ENCODE measurements at regions not wholly inside any gene's neighbourhood (a gene's known extent, or its start where the extent isn't known, plus 50 kb on each side); places are given as distances from the start of the nearest gene placed in this dataset.

DNA sequence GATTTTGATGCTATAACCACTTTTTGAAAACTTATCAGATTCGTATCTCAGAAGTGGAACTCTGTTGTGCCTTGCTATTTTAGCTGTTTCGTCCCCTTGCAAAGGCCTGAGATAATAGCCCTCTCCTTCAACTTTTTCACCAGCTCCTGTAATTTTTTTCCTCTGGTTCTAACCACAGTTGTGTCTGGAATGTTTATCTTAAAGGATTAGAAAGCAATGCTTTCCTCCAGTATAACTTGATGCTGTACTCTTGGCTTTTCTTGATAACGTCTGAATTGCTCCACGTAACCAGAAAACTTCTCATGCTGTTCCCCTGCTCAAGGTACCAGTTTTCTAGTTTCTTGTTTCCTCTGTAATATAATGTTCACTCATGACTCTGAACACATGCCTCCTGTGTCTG is 209.4 kb downstream of the DTWD2 start:
- DNase-seq = no peak

DNA sequence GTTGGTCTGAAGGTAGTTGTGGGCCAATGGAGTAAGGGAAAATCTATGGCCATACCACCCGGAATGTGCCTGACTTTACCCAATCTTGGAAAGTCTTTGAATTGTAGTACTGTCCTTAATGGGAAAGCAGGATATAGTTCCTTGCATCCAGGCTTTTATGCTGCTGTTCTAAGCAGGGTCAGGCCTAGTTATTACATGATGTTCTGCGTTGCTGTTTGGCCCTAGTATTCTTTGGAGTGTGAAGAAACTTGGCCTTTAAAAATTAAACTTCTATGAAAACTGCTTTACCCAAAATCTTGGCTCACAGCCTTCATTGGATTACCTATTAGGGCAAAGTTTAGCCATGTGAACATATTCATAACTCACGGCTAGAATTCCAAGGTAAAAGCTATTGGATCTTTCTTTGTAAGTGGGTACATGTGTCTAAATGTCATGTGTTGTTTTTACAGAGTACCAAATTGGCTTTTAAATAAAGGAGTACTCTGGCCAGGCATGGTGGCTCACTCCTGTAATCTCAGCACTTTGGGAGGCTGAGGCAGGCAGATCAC is 211.1 kb downstream of the DTWD2 start:
- DNase-seq = no peak

DNA sequence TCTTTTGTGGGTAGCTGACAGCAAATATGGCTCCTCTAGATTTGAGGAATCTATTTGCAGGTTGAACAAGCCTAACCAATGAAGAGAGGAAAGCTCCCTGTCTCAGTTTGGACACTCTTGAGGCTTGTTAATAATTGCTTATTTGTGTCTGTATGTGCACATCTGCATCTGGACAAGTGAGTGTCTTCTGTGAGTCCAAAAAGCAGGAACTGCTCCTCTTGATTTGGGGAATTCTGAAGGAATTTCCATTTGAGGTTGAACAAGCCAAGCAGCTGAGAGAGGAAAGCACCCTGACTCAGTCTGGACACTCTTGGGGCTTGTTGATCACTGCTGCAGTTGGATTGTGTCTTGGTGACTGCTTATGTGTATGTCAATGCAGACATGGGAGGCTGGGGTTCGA is 211.6 kb downstream of the DTWD2 start:
- DNase-seq = no peak

DNA sequence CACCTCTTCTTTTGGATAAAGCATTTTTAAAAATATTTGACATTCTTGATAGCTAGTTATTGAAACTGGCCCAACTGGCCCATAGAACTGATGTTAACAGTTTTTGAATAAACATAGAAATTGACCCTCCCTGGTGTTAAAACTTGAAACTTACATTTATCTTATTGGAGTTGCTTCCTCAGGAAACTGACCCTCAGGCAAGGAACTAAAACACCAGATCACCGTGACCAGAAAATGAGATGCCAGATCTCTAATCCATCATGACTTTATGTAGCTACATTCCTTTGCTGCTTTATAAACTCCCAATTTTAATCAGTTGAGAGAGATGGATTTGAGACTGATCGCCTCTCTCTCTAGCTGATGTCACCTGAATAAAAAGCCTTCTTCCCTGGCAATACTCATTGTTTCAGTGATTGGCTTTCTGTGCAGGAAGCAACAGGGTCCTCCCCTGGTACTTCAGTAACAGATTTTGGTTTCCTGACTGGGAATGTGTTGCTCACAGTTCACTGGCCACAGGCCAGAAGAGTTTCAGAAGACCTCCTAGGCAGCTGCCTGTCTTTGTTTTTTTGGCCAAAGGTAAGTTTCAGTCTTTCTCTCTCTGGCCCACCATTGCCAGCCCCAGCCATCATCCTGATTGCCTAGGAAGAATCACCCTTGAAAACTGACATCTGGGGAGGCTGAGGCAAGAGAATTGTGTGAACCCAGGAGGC is 212.4 kb downstream of the DTWD2 start:
- no peak for DNase-seq

DNA sequence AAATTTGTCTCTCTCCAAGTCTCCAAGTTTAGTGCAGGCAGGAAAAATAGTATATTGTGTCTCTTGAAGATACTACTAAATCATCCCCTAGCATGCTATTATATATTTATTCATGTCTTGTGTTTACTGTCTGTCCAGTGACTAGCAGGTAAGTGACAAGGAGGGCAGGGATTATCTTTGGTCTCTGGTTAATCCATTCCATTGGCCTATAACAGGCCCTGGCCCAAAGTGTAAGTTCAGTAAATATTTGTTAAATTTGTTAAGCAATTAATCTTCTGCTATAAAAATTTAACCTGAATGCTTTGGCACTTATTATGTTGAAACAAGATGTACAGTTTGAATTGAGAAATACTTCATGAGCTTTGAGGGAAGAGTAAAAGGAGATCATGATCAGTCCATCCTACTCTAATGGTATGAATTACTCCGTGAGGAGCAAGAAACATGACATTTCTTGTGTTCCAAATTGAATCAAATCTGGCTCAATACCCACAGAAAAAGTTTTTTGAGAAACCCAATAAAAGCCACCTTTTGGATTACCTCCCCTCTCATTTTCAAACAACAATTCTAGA is 219.7 kb downstream of the DTWD2 start:
- DNase-seq = no peak

DNA sequence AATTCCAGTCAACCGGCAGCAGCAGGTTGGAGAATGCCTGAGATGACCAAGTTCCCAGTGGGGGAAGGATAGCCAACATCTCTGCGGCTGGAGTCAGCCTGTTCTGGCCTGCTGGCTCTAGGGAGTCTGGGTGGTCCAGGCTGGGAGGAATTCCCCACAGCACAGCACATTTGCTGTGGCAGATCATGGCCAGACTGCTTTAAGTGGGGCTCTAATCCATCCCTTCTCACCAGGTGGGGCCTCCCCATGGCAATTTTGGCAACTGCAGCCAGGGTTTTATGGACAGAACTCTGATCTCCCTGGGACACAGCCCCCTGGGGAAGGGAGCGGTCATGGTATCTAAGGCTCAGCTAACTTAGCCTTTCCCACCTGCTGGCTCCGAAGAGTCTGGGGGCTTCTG is 226.1 kb downstream of the DTWD2 start:
- DNase-seq = no peak

DNA sequence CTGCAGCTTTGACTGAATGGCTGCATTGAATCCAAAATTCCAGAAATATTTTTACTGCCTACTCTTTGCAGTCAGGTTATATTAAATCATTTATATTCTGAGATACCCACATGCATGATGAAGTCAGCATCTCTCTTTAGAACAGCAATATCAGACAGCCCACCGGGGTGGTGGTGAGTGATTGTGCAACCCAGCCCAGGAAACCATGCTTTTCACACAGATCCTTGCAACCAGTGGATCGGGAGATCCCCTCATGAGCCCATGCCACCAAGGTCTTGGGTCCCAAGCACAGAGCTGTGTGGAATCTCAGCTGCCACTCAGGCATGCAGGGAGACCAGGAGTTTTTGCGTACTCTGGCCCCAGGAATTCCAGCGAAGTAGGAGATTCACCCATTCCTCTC is 226.5 kb downstream of the DTWD2 start:
- no peak for DNase-seq

DNA sequence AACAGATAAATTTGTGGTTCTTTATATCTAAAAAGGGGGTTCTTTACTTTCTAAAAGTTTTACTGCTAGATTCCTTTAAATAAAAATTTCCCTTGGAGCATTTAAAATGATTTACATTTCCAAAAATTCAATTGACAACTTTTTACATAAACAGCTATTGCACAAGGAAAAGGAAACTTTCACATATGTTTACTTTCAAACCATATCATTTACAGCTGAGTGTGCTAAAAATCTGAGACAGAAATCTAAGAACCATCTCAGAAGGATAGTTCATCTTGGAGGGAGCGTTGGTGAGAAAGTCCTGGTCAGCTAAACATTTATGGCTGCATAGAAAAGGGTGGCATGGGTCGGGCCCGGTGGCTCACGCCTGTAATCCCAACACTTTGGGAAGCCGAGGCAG is 235.4 kb downstream of the DTWD2 start:
- DNase-seq = no peak

DNA sequence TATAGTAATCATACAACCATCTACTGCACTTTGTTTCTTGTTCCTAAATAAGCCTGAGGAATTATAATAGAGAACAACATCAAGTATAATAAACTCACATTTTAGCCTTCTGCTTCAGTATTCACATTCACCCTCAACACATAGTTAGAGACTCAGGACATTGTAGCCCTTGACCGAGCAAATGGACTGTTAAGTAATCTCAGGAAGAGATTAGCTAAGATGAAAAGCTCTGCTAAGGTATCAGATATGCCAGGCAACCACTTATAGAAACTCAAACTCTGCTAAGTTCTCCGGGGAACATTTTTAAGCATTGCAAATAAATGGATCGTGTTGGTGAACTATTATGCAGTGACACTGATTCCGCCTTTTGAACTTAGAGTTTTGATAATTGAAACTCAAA is 252.0 kb downstream of the DTWD2 start:
- no peak for DNase-seq

DNA sequence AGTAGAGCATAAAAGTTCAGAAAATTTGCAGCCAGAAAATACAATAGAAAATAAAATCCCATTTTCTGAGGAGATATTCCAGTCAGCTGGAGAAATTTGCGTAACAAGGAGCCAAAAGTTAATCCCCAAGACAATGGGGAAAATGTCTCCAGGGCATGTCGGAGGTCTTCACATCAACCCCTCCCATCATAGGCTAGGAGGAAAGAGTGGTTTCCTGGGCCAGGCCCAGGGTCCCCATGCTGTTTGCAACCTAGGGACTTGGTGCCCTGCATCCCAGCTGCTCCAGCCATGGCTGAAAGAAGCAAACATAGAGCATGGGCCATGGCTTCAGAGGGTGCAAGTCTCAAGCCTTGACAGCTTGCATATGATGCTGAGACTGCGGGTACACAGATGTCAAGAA is 255.0 kb downstream of the DTWD2 start:
- no peak for DNase-seq

DNA sequence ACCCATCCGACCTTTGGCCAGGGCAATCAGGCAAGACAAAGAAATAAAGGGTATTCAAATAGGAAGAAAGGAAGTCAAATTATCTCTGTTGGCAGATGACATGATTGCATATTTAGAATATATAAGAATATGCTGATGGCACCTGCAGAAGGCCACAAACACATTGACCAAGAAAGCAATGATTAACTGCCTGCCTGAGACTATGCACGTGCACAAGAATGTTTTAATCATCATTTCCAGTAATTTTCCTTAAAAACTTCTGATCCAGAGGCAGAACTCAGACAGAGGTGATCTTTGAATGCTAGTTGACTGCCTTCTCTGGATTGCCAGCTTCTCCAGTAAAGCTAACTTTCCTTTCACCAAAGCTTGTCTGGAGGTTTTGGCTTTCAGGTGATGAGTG is 260.2 kb downstream of the DTWD2 start:
- no peak for DNase-seq

DNA sequence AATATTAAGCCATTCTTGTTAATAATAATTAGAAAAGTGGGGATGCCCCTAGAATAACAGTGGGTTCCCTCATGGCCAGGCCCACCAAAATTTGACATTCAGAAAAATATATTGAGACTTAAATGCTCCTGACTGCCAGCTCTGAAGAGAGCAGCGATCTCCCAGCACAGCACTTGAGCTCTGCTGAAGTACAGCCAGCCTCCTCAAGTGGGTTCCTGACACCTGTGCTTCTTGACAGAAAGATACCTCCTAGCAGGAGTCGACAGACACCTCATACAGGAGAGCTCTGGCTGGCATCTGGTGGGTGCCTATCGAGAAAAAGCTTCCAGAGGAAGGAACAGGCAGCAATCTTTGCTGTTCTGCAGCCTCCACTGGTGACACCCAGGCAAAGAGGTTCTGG is 261.5 kb downstream of the DTWD2 start:
- DNase-seq = no peak

DNA sequence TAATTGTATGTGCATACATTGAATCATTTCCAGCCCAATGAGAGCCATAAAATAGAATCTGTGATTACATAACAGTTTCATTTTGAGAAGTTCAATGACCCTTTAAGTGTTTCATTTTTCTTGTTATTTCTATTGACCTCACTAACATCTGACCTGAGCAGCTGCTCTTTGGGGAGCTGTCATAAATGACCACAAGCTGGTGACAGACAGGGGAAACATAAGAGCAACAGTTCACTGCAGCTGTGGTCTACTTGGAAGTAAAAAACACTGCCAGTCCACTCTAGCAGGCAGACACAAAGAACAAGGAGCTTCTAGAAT is 265.4 kb downstream of the DTWD2 start:
- DNase-seq = no peak

DNA sequence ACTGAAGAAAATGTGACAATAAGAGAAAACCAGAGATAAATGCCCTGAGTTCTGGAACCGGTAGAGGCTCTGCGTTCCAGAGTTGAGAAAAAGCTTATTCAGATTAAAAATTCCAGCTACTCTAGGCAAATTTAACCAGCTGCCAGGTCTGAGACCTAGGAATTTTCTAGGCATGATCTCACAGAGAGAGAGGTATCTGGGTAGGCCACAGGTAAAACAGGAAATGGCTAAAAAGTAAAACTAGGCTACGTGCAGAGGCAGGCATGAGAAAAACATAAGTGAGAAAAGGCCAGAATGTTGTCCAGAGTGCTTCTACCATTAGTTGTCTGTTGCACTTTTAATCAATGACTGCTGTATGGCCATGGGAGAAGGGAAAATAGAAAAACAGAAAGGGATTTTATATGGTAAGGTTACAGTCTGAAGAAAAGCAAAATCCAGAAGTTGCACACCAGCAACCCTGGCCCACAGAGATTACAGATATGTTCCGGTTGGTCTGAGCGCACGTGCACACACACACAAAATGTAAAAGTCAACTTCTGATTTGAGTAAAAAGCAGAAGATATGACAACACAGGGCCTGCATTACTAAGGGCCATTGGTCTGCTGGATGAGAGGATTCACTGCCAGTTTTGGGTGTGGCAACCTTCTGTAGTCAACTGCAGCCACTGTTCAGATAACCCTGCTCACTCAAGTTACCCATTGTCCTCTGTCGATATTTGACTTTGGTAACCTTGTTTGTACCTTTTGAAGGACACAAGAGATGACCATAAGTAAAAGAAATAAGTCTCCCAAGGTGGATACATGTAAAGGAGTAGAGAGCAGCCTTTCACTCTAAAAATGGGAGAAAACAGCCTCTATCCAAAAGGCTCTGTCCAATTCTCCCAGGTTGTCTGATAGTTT is 266.0 kb downstream of the DTWD2 start:
- no peak for DNase-seq

DNA sequence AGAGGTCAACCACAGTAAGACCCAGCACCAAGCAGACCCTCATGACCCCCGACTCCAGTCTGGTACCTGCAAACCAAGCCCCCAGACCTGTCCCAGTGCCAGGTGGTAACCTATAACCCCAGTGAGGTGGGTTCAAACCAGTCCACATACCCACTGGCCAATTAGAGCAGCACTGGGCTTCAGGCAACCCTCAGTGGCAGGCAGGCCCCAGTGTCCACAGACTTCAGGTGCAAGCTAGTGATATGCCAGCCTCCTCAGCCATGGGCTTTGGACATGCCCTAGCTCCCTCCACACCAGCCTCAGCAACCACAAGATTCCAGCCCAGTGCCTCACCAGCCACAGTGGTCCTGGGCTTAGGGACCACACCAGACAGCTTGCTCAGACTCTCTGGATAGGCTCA is 276.6 kb downstream of the DTWD2 start:
- DNase-seq = no peak

DNA sequence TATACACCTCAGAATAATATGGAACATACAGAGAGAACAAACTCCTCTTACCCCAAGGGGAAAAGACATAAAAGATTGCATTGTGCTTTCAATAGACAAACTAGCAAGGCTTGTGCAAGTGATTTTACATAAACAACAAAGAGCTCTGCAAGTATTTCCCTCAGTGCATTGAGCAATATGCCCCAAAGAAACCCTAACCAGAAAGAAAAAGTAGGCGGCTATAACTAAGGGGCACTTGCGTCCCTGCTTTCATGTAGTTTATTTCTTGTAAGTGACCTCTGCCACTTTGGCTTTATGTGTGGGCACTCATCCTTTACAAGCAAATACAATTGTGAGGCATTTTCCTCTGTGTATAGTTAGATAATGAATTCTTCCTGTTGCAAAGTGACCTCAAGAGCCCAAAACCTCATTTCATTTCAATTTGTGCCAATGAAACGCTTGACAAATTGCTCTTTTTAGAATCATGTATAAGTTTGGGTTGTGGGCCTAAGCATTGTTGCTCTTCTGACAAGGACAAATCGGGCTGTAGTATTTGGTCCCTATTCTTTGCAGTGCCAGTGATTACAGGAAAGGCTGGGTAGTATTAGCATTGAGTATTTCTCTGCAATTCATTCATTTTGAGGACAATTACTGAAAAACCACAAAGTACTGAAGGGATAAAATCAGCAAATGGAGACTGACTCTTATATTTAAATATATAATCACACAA is 282.2 kb downstream of the DTWD2 start:
- no peak for DNase-seq

DNA sequence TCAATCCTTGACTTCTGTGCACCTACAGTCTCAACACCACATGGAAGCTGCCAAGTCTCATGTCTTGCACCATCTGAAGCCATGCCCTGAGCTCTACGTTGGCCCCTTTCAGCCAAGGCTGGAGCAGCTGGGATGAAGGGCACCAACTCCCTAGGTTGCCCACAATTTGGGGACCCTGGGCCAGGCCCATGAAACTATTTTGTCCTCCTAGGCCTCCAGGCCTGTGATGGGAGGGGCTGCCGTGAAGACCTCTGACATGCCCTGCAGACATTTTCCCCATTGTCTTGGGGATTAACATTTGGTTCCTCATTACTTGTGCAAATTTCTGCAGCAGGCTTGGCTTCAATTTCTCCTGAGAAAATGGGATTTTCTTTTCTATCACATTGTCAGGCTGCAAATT is 285.1 kb downstream of the DTWD2 start:
- DNase-seq = no peak

DNA sequence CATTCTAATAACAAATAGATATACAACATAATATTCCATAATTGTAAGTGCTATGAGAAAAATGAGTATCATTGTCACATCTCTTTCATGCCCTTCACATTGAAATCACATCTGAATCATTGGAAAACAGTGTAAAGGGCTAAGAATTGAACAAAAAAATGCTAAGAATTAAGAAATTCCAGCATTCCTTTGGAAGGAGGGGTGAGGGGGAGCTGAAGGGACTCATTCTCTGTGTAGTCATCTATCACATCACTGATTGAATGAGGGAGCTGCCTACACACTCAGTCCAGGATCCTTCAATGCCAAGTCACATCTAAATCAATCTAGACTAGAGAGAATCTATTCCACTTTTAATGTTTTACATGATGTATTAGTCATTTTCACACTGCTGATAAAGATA is 286.6 kb downstream of the DTWD2 start:
- DNase-seq = no peak

DNA sequence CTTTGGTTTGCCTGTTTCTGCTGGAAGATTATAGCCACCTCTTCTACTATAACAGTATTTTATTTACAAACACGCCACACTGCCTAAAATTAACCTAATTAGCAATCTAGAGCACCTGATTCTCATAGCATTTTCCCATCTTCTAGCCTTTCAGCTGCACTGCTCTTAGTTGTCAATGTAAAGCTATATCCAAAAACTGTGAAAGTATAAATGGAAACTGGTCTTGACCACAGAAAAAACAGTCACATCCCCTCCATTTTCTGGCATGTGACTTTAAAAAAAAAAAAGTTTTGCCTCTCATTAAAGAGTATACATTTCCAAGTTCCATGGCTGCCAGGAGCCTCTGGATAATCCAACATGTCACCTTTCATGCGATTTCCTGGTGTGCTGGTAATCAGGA is 287.8 kb downstream of the DTWD2 start:
- no peak for DNase-seq

DNA sequence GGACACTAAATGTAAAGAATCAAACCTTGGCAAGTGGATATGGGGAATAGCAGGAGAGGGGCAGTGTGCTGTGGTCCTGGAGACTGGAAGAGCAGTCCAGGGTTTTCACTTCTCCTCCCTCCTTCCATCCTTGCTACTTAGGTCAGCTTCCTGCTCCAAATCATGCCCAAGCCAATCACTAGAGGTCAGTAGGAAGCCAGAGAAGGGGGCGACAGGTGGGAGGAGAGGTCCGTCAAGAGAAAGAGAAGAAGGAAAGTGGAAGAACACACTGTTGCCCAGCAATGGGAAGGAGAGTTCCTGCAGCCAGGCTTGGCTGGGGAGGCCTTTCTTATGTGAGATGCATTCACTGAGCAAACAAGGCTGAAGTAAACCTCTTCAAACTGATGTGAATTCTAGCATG is 289.6 kb downstream of the DTWD2 start:
- DNase-seq = no peak

DNA sequence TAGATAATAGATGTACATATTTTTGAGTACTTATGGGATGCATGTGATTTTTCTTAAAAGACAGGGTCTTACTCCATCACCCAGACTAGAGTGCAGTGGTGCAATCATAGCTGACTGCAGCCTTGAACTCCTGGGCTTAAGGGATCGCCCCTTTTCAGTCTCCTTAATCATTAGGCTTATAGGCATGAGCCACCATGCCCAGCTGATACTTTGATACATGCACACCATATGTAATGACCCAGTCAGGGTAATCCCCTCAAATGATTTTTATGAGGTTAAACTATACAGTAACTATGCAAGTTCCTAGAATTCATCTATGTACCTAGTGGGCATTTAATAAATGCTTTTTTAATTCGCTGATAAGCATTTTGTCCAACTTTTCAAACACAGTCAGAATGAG is 292.3 kb downstream of the DTWD2 start:
- DNase-seq = no peak

DNA sequence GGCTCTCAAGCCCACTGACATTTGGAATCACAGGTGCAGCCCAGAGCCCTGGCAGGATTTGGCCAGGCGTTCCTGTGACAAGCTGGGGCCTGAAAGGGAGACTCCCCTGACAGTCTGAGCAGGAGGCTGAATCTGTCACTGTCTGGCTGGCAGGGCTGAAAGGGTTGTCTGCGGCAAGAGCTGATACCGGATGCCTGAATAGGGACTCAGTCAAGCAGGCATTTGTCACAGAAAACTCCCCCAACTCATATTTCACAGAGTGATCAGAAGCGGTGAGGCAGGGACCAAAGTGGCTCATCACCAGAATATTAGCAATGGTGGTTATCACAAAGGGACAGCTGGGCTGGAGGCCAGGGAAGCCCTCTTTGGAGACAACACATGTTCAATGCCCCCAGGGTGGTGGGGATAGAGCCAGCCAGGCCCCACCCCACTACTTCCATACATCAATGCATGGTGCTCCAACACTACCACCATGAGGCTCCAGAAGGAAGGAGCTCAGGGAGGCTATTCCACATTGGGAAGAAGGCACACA is 295.5 kb downstream of the DTWD2 start:
- no peak for DNase-seq
